GM19372 (cell line): ENCODE measurements at regions not wholly inside any gene's neighbourhood (a gene's known extent, or its start where the extent isn't known, plus 50 kb on each side); places are given as distances from the start of the nearest gene placed in this dataset.

ENCODE experiments used
- ATAC-seq: cut with Tn5 transposase; IDR thresholded peaks from one replicate; pipeline ENCODE4 v1.9.1; 2021; ENCODE audit warnings: mild to moderate bottlenecking, low read depth, moderate library complexity; ENCODE audit not compliant: unreplicated experiment

- no peak for ATAC-seq
Observed at GRCh38 chr12:74980510-74980909, 229.1 kb downstream of the KCNC2 start.

GRCh38 chr12:74981541-74981940 lies 228.1 kb downstream of the KCNC2 start:
- ATAC-seq, result no peak

GRCh38 chr12:74983917-74984316 lies 225.7 kb downstream of the KCNC2 start:
- ATAC-seq, result no peak

GRCh38 chr12:74984631-74985030 lies 225.0 kb downstream of the KCNC2 start:
- no peak for ATAC-seq

- no peak for ATAC-seq
Observed at GRCh38 chr12:74985293-74985985, 224.2 kb downstream of the KCNC2 start.

- no peak for ATAC-seq
Observed at GRCh38 chr12:74985986-74986319, 223.7 kb downstream of the KCNC2 start.

GRCh38 chr12:74988156-74988555 lies 221.5 kb downstream of the KCNC2 start:
- ATAC-seq, result no peak
